KBM-7 (cell line): ENCODE measurements at regions not wholly inside any gene's neighbourhood (a gene's known extent, or its start where the extent isn't known, plus 50 kb on each side); places are given as distances from the start of the nearest gene placed in this dataset.
A peak's percentile ranks its signal among the peaks of the same experiment; 100 is the strongest.
"Not testable (repeated sequence)": the region's sequence is repeated elsewhere in the genome, so short reads cannot be mapped to it uniquely, and the experiment has no call there.

Source experiments
- DNase-seq: peaks from one replicate; pipeline ENCODE4 v3.0.0-alpha.2; 2015
- in situ Hi-C: fragments of 300-500 bp; cut with MboI; formaldehyde crosslinking; loops from 2 replicates; pipeline ENCODE4 v1.14.3; 2020; ENCODE audit warnings: low sequenced_read_pairs, low pct_unique_long_range_greater_than_20kb, mixed read lengths

DNA sequence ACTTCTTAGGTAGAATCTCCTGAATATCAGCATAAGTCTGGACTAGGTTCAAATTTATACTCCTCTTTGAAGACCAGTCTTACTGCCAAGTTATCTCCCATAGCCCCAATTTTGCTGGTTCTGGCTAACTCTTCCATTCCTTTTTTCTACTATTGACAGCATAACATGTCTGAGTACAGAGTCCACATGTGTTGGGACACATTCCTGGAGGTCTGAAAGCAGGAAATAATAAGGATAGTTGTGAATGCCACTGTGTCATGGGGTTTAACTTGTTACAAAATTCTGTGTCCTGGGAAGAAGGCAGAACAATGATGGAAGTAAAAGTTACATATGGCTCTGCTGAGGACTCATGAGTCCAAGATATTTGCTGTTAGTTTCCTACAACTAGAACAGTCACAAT lies 57.4 kb upstream of the ZBTB20 start:
- no peak for DNase-seq
- in situ Hi-C loops, result no loop called here

- no peak for DNase-seq
- in situ Hi-C loops, result no loop called here
These were observed 61.1 kb upstream of the ZBTB20 start for GRCh38 chr3:115208066-115208750.

- in situ Hi-C loops, result no loop called here
These were observed 64.9 kb upstream of the ZBTB20 start for GRCh38 chr3:115211810-115212492.

DNA sequence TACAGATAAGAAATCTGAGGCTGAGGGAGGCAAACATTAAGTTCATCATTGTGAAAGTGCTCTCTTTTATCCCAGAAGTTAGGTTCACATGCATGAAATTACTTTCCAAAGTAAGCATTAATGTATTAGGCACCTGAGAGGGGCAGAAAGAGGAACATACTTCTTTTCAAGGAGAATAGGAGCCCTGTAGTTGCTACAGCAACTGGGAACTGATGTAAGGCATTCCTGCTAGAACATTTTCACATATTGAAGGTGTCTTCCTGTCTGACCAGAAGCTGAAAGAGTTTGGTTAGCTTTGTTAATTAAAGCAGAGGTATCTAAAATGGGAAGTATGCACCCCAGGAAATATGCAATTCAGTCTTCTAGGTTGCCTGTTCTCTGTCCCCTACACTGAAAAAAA lies 65.5 kb upstream of the ZBTB20 start:
- DNase-seq, result peak; percentile 3
- in situ Hi-C loops, result no loop called here

More at GRCh38 chr3:115211810-115212492, 64.9 kb upstream of the ZBTB20 start:
- no peak for DNase-seq

DNA sequence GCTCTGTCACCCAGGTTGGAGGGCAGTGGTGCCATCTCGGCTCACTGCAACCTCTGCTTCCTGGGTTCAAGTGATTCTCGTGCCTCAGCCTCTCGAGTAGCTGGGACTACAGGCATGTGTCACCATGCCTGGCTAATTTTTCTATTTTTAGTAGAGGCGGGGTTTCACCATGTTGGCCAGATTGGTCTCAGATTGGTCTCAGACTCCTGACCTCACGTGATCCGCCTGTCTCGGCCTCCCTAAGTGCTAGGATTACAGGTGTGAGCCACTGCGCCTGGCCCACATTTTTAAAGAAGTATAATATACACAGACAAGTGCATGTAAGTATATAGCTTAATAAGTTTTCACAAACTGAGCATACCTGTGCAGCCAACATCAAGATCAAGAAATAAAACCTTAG lies 66.0 kb upstream of the ZBTB20 start:
- DNase-seq, in situ Hi-C loops: not testable (repeated sequence)

- no peak for DNase-seq
- in situ Hi-C loops, result no loop called here
These were observed 70.2 kb upstream of the ZBTB20 start for GRCh38 chr3:115217292-115217677.

GRCh38 chr3:115217678-115218451 lies 70.8 kb upstream of the ZBTB20 start:
- DNase-seq, result peak; percentile 43
- in situ Hi-C loops, result no loop called here

- in situ Hi-C loops, result no loop called here
These were observed 71.8 kb upstream of the ZBTB20 start for GRCh38 chr3:115218859-115219258.

GRCh38 chr3:115224687-115225086 lies 77.6 kb upstream of the ZBTB20 start:
- in situ Hi-C loops, result no loop called here

More at GRCh38 chr3:115218859-115219258, 71.8 kb upstream of the ZBTB20 start:
- DNase-seq, result no peak

DNA sequence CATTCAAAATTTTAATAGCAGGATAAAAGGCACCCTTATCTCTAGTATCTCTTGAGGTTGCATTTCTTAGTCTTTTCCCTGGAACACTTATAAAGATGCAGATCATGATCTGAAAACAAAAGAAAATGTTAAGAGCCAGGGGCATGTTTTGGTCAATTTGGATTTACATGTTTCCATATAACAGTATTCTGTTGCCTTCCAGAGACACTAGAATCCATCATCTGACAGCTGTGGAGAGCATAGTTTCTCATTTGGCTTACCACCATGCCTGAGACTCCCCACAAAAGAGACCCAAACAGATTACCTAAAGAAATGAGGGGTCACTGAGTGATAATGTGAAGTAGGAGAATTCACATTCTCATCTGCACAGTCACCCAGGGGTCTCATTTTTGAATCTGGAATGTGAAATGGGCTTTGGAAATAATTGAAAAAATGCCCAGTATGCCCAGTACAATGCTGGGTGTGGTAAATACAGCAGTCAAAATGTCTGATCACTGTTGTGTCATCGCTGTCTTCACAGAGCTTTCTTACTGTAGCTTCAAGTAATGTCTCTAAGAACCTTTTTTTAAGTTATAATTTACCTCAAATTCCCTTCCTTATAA lies 79.9 kb upstream of the ZBTB20 start:
- in situ Hi-C loops, result no loop called here
- DNase-seq, result no peak

More at GRCh38 chr3:115224687-115225086, 77.6 kb upstream of the ZBTB20 start:
- DNase-seq, result no peak

- in situ Hi-C loops, result no loop called here
- DNase-seq, result no peak
These were observed 80.4 kb upstream of the ZBTB20 start for GRCh38 chr3:115227461-115227860.

GRCh38 chr3:115228266-115228665 lies 81.2 kb upstream of the ZBTB20 start:
- in situ Hi-C loops, result no loop called here
- no peak for DNase-seq

DNA sequence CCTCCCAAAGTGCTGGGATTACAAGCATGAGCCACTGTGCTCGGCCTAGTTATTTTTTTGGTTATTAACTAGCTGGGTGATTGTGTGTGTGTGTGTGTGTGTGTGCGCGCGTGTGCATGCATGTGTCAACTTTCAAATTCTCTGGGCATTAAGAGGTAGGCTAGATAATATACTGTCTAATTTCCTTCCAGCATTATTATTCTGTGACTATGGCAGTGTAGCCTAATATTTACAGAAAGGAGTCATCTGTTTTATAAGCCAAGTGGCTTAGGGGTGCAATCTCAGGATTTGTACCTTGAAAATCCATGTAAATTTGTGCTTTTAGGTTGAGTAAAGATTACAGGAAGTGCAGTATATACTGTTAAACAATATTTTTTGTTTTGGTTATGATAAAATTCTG lies 85.1 kb upstream of the ZBTB20 start:
- DNase-seq, result no peak
- in situ Hi-C loops, result no loop called here

DNA sequence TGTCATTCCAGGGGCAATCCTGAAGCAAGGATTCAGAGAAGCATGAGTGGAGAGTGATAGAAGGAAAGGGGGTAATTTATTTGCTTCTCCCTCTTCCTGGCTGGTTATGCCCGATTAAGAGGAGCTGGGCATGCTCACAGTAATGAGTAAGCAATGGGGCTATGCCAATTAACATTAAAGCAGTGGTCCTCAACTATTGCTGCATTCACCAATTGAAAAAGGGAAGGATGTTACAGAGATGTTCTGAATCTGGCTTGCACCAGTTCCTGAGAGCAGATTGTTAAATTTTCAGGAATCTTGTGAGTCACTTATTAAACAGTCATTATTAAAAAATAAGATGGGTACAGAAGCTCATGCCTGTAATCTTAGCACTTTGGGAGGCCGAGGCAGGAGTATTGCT lies 85.9 kb upstream of the ZBTB20 start:
- in situ Hi-C loops, result no loop called here
- no peak for DNase-seq

GRCh38 chr3:115236496-115236895 lies 89.4 kb upstream of the ZBTB20 start:
- in situ Hi-C loops, result no loop called here
- no peak for DNase-seq

DNA sequence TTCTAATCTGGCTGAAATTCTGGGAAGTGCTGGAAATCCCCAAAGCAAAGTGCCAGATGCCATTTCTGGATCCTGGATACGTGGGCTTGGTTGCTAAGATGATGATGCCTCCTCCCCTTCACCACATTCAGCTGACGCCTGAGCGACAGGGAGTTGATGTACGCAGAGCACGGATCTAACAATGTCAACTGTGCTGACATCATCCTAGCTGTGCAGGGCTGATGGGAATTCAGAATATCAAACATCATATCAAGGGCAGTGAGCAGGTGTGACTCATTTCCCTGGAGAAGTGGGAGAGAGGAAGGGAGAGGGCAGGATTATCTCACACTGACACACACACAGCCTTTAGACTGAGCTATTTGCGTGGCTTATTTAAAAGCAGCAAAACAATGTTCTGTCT lies 92.6 kb upstream of the ZBTB20 start:
- DNase-seq, result no peak
- in situ Hi-C loops, result no loop called here

- DNase-seq, result no peak
- in situ Hi-C loops, result no loop called here
These were observed 97.3 kb upstream of the ZBTB20 start for GRCh38 chr3:115244350-115244749.

DNA sequence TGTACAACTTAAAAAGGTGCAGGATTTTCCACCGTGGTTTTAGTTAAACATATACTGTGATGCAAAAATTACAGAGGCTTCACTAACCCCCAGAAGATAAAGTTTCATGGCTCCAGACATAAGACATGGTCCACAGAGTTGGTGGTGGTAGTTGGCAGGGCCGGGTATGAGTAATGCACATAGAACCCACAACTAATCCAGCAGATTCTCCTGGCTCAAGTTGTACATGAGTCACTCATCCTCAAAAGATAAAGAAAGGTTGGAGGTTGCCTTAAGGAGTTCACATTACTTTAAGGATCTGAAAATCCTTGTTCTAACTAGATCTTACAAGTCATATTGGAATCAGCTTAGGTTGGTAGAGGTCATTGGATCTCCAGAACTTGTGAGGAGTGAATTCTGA lies 98.3 kb upstream of the ZBTB20 start:
- in situ Hi-C loops, result no loop called here

DNA sequence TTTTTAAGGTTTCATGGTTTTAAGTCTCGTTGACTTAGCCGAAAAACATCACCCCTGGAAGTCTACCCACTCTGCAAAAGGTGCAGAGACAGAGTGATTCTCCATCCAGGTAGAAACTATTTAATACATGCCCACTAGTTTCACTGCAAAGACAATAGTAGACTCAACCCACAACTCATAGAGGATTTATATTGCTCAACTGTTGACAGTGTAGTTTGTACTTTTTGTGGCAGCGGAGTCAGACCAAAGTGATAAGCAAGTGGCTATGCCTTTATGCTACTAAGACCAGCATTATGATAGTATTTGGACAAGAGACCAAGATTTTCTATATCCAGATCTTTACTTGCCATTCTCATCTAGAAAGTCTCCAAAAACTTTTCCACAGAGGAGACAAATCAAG lies 98.8 kb upstream of the ZBTB20 start:
- DNase-seq, result no peak
- in situ Hi-C loops, result no loop called here

More for the DNA sequence above, 98.3 kb upstream of the ZBTB20 start:
- no peak for DNase-seq
